PC-9 (cell line): ENCODE measurements at regions not wholly inside any gene's neighbourhood (a gene's known extent, or its start where the extent isn't known, plus 50 kb on each side); places are given as distances from the start of the nearest gene placed in this dataset.

Source experiments
- BruUV-seq: library from RNA; stranded (reverse); fragments of 400-500 nt; replicated peaks from 2 replicates; lab custom pipeline; 2021; lab: Mats Ljungman, UMichigan
- CTCF ChIA-PET: fragments of 300-600 bp; sonication (Branson Sonifier 250); formaldehyde crosslinking; loops from one replicate; lab custom pipeline; 2022; ENCODE audit warnings: antibody characterized with exemption; lab: Charles Lee
- POLR2A ChIA-PET: fragments of 300-600 bp; sonication (Branson Sonifier 250); formaldehyde crosslinking; loops from one replicate; lab custom pipeline; 2022; ENCODE audit warnings: antibody characterized with exemption; ENCODE audit not compliant: unreplicated experiment; lab: Charles Lee
- DNase-seq, 2 experiments: peaks; one replicate each; pipeline versions ENCODE4 v3.0.0 to v3.0.0-alpha.2; 2015 to 2022; ENCODE audit warnings: mixed read lengths in 1 of 2
- H2AFZ ChIP-seq: fragments of 200-600 bp; sonication (generic); 2 replicates; pipeline ENCODE4 v1.8.1; 2017; ENCODE audit warnings: antibody characterized with exemption
- H3F3A ChIP-seq: fragments of 200-600 bp; sonication (generic); 2 replicates; pipeline ENCODE4 v1.8.1; 2017; ENCODE audit warnings: antibody characterized with exemption, mild to moderate bottlenecking, low read depth; ENCODE audit not compliant: insufficient read depth
- H3K27ac ChIP-seq: fragments of 200-600 bp; sonication (generic); 2 replicates; pipeline ENCODE4 v1.6.1; 2016; ENCODE audit warnings: mixed run types
- H3K27me3 ChIP-seq: fragments of 200-600 bp; sonication (generic); 2 replicates; pipeline ENCODE4 v1.6.1; 2016; ENCODE audit warnings: low read depth, mixed run types; ENCODE audit not compliant: insufficient read depth
- H3K36me3 ChIP-seq: fragments of 200-600 bp; sonication (generic); 2 replicates; pipeline ENCODE4 v1.6.1; 2016; ENCODE audit warnings: low read depth, mixed run types
- H3K4me1 ChIP-seq: fragments of 200-600 bp; sonication (generic); replicated peaks from 2 replicates; pipeline ENCODE4 v1.6.1; 2016; ENCODE audit warnings: mixed run types; ENCODE audit not compliant: insufficient read depth
- H3K4me2 ChIP-seq: fragments of 200-600 bp; sonication (generic); 2 replicates; pipeline ENCODE4 v1.6.1; 2017; ENCODE audit warnings: mixed run types
- H3K4me3 ChIP-seq: fragments of 200-600 bp; sonication (generic); 2 replicates; pipeline ENCODE4 v1.6.1; 2016; ENCODE audit warnings: mixed run types
- H3K79me2 ChIP-seq: fragments of 200-600 bp; sonication (generic); 2 replicates; pipeline ENCODE4 v1.6.1; 2017; ENCODE audit warnings: low read depth, mixed run types
- H3K9me2 ChIP-seq: fragments of 200-600 bp; sonication (generic); 2 replicates; pipeline ENCODE4 v1.8.1; 2017; ENCODE audit warnings: mild to moderate bottlenecking; ENCODE audit not compliant: insufficient read depth
- H3K9me3 ChIP-seq: fragments of 200-600 bp; sonication (generic); 2 replicates; pipeline ENCODE4 v1.8.1; 2016; ENCODE audit warnings: low read depth; ENCODE audit not compliant: insufficient read depth
- H4K20me1 ChIP-seq: fragments of 200-600 bp; sonication (generic); 2 replicates; pipeline ENCODE4 v1.8.1; 2017; ENCODE audit not compliant: insufficient read depth
- CTCF ChIP-seq: fragments of 200-600 bp; sonication (generic); conservative IDR thresholded peaks from 2 replicates; pipeline ENCODE4 v1.6.1; 2017; ENCODE audit warnings: mixed run types, antibody characterized with exemption, mild to moderate bottlenecking, moderate library complexity
- EZH2 ChIP-seq: fragments of 200-600 bp; sonication (generic); IDR thresholded peaks from 2 replicates; pipeline ENCODE4 v1.8.0; 2017; ENCODE audit warnings: antibody characterized with exemption, low read depth
- intact Hi-C: fragments of 100-400 bp; cut with micrococcal nuclease; formaldehyde crosslinking; loops from one replicate; pipeline ENCODE4 v1.10.0; 2022; ENCODE audit not compliant: unreplicated experiment

DNA sequence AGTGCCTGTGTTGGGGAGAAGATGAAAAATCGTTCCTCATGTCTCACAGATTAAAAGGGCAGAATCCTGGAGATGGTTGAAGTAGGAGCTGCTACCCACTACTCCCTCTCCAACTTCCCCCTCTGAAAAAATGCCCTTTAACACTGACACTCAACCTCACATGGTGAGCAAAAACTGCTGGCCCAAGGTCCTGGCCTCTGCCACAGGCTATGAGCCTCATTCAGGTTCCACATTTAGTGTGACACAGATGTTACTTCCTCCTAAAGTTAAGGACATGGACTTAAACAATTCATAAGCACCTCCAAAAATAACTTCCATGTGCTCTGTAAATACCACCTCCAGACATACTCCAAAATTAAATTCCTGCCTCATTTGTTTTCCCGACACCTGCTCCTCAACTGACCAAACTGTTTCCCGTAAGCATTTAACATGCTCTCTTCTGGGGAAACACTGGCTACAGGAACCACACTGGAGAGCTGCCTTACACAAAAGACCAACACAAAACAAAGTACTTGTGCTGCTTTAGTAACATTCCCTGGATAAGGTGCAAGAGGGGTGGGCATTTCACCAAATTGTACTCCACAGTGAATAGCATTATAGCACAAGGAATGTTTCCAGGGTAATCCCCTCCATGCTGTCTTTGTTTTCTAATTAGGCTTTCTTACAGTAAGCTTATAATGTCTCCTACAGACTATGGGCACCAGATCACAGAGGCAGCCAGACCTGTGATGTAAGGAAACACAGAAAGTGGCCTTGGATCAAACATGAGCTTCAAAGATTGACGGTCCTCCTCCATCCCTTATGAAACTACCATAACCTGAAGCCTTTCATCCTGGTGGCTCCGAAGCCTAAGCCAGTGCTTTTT, 57.0 kb downstream of the PHLDA1 start:
- ChIA-PET POLR2A (interaction anchor here (0.6 kb wide), 2 partner anchors 45 to 46 kb away, joined by 5 to 6 read pairs; no protein-coding TSS in a partner anchor), CTCF (no interaction called here)
- no peaks in the 10 kb centered on the region for H3K79me2 ChIP-seq
- no TSS peak for BruUV-seq
- intact Hi-C loops = loop anchor here (5.0 kb wide), 2 partner anchors 192 to 317 kb away; no protein-coding TSS in a partner anchor
- H2AFZ ChIP-seq = no peak overlapping the region
- no peak for TF ChIP-seq CTCF
- no peak for TF ChIP-seq EZH2
- no peaks in the 10 kb centered on the region for H3K36me3 ChIP-seq
- H3K27me3 ChIP-seq = no peaks in the 10 kb centered on the region
- peaks cover 40% of the 10 kb centered on the region for H3K4me1 ChIP-seq
- no peak overlapping the region for H3K4me2 ChIP-seq
- no peaks in the 10 kb centered on the region for H3K9me2 ChIP-seq
- no peak for DNase-seq
- no peak overlapping the region for H3K27ac ChIP-seq
- no peaks in the 10 kb centered on the region; the same call in 1 of the 2 replicates for H3K9me3 ChIP-seq
- H3F3A ChIP-seq = peaks cover 35% of the 10 kb centered on the region
- H3K4me3 ChIP-seq = no peak overlapping the region
- no peaks in the 10 kb centered on the region for H4K20me1 ChIP-seq

- Histone ChIP-seq H3K9me2 (no peaks in the 10 kb centered on the region), H4K20me1 (no peaks in the 10 kb centered on the region), H3F3A (peaks cover 6% of the 10 kb centered on the region; the same call in 1 of the 2 replicates), H3K4me2 (no peak overlapping the region), H3K4me3 (no peak overlapping the region), H3K27ac (no peak overlapping the region), H3K27me3 (no peaks in the 10 kb centered on the region), H3K79me2 (no peaks in the 10 kb centered on the region), H3K4me1 (peaks cover 10% of the 10 kb centered on the region), H3K9me3 (no peaks in the 10 kb centered on the region; the same call in 1 of the 2 replicates), H3K36me3 (no peaks in the 10 kb centered on the region), H2AFZ (no peak overlapping the region)
- BruUV-seq = no TSS peak
- TF ChIP-seq EZH2 (no peak), CTCF (no peak)
- CTCF ChIA-PET = no interaction called here
- POLR2A ChIA-PET = no interaction called here
- no peak for DNase-seq
- intact Hi-C loops = no loop called here
Observed at GRCh38 chr12:75971253-75971652, 60.3 kb downstream of the PHLDA1 start.

- Histone ChIP-seq H3K27ac (no peak overlapping the region), H4K20me1 (no peaks in the 10 kb centered on the region), H3K9me3 (no peaks in the 10 kb centered on the region; the same call in 1 of the 2 replicates), H3F3A (no peaks in the 10 kb centered on the region), H3K36me3 (no peaks in the 10 kb centered on the region), H3K27me3 (no peaks in the 10 kb centered on the region), H3K4me1 (peaks cover under 1% of the 10 kb centered on the region; the same call in 1 of the 2 replicates), H2AFZ (no peak overlapping the region), H3K4me3 (no peak overlapping the region), H3K79me2 (no peaks in the 10 kb centered on the region), H3K9me2 (no peaks in the 10 kb centered on the region), H3K4me2 (no peak overlapping the region)
- BruUV-seq = no TSS peak
- ChIA-PET CTCF (no interaction called here), POLR2A (no interaction called here)
- intact Hi-C loops = no loop called here
- no peak for DNase-seq
- TF ChIP-seq EZH2 (no peak), CTCF (no peak)
Observed at GRCh38 chr12:75970310-75970709, 61.3 kb downstream of the PHLDA1 start.
